ENCODE measurements at regions not wholly inside any gene's neighbourhood (a gene's known extent, or its start where the extent isn't known, plus 50 kb on each side); places are given as distances from the start of the nearest gene placed in this dataset.
"Not testable (repeated sequence)": the region's sequence is repeated elsewhere in the genome, so short reads cannot be mapped to it uniquely, and the experiment has no call there.

GRCh38 chr10:46095943-46096342 lies 49.9 kb upstream of the MSMB start:
- DNase-seq: not testable (repeated sequence)

GRCh38 chr10:46096446-46096845 lies 50.4 kb upstream of the MSMB start:
- DNase-seq: no peak

DNA sequence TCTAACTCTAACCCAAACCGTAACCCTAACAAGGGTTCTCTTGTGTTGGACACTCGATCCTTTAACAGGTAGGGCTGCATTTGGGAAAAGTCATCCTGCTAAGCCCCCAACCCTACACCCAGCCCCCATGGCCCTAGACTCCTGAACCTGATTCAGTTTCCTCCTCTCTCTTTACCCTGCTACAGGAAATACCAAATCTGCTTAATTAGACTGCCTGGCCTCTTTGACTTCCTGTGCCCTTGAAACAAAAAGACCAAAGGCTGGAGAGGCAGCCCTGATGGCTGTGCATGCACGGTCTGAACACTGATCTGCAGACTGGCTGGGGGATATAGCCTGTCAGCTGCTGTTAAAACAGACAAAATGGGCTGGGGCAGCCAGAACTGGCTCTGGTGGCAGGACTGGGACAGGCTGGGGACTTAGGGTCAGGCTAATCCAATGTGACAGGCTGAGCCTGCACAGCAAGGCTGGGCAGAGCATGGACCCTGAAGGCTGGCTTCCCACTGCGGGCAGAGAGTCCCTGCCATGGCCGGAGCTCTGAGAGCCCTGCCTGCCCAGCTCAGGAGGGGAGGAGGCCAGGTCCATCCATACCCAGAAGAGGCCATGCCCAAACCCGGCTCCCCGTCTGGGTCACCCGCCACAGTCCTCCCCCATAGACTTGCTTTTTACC lies 51.0 kb upstream of the MSMB start:
- no peak for DNase-seq

DNA sequence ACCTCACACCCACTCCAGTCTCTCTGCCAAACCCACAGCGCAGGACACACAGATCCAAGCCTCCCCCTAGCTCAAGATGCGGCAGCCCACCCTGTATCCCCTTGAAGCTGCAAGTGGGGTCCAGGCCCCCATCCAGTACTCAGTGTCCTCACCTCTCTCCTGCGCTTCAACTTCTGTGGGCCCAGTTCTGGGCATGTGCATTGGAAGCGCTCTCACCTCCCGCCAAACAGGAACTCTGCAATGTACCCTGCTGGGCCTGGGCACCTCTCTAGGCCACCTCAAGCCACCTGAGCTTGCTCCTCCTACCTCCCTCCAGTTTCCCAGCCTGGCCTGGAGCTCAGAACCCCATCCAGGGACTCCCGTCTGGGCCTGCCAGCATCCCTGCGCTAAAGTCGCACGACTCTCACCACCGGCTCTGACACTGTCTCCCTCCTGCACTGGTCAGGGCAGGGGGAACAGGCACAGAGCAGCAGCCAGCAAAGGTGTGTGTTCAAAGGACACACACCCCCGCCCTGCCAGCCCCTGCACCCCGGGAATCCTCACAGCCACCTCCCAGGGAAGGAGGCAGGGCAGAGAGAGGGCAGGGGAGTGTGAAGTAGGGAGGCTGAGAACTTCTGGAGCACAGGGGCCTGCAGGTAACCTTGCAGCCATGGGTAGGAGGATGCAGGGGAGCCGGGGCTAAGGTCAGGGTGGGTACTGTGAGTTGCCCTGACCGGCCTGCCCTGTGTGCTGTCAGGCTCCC lies 51.7 kb upstream of the MSMB start:
- DNase-seq: no peak

DNA sequence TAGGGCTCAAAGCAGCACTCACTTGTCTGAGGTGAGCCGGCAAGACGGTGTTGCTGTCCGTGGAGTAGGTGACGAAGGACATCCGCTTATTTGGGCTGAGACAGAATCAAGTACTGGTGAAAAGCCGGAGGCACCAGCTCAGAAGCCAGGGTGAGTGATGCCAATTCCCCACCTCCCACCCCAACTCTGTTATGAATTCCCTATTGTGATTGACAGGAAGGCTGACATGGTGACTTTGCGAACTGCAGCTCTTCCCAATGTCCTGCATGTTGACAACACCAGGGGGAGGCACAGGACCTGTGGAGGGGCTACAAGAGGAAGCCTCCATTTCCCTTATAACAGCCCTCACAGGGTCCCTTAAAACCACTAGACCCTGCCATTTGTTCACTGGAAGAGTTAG lies 52.3 kb upstream of the MSMB start:
- DNase-seq: no peak

GRCh38 chr10:46098925-46099324 lies 52.9 kb upstream of the MSMB start:
- not testable (repeated sequence) for DNase-seq

DNA sequence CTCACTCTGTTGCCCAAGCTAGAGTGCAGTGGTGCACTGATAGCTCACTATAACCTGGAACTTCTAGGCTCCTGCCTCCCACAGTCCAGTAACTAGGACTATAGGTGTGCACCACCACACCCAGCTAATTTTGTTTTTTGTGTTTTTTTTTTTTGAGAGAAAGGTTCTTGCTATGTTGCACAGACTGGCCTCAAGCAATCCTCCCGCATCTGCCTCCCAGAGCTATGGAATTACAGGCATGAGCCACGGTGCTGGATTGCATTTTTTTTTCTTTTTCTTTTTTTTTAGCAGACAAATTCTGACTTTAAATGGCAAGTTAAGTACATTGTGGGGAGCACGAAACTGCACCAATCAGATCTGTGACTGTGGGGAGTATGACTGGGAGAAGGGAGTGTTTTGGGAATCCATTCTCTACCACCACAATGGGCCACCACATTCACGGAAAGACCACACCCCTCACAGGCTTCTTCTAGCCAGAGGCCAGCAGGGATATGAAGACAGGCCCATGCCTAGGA lies 58.1 kb upstream of the MSMB start:
- DNase-seq: no peak

DNA sequence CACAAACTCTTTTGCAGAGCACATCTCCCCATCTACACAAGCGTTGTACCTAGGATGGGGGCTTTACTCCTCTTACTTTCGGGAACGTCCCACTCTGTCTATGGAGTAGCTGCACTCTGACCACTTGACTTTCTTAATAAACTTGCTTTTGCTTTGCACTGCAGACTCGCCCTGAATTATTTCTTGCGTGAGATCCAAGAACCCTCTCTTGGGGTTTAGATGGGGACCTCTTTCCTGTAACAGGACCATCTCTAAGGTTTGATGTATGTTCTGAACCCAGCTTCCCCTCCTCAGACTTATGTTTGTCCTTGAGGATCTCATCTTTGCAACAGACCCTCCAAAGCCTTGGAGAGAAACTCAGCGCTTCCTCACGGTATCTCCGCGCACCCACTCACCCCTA lies 59.3 kb upstream of the MSMB start:
- DNase-seq: not testable (repeated sequence)

- not testable (repeated sequence) for DNase-seq
Observed at GRCh38 chr10:46105856-46106409, 59.9 kb upstream of the MSMB start.

DNA sequence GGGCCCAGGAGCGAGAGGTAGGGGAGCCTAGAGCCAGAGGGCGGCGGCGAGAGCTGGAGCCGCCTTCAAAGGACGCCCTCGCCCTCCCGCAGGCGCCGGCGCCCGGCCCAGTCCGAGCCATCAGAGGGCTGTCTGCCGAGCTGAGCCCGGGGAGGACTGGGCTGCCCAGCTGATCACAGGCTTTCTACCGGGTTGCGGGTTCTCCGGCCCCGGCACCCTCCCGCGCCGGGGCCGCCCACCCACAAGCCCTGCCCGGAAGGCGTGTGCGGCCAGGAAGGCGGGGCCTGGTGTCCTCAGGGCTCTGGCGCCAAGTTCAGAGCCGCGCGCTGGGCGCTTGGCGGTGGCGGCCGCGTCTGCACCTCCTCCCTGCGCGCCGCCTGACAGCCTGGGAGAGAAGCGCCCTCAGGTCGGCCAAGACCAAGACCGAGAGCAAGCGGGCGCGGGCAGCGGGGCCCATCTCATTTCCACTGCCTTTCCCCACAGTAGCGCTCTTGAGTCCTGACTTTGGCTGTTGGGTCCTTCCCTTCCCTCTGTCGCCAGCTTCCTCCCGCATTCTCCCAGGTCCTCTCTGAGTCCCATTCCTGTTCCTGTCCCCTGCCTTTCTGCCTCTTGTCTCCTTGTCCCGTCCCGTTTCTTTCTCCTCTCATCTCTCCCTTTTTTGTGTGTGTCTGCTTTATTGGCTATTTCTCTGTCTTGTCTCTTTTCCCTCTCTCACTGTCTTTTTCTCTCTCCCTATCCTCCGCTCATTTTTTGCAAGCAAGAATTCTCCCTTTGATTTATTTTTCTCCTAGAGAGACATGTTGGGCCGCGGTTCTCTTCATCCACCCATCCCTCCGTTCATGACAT lies 60.6 kb upstream of the MSMB start:
- DNase-seq: peak; percentile 54

DNA sequence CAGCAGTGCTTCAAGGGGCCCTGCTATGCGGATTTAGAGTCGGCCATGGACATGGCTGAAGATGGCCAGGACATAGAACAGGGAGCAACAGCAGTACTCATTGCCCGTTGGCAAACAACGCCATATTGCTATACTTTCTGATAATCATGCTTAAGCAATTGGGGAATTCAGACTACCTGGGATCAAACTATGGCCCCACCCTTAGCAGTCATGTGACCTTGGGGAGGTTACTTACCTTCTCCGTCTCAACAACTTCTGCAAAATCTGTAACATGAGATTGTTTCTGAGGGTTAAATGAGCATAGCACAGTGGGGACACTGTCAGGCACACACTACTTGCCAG lies 62.1 kb upstream of the MSMB start:
- not testable (repeated sequence) for DNase-seq

- DNase-seq: not testable (repeated sequence)
Observed at GRCh38 chr10:46154271-46154670, 108.2 kb upstream of the MSMB start.

- not testable (repeated sequence) for DNase-seq
Observed at GRCh38 chr10:46154683-46155082, 108.6 kb upstream of the MSMB start.

- DNase-seq: not testable (repeated sequence)
Observed at GRCh38 chr10:46156866-46157265, 110.8 kb upstream of the MSMB start.

DNA sequence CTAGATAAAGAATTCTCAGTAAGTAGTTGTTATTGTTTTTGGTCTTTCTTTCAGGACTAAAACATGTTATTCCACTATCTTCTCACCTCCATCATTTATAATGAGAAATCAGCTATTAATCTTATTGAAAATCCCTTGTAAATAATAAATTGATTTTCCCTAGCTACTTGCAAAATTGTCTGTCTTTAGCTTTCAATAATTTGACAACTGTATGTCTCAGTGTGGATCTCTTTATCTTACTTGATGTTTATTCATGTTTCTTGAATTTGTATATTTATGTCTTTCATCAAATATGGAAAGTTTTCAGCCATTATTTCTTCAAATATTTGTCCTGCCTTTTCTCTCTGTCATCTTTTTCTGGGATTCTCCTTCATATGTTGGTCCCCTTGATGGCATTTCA lies 117.1 kb upstream of the ANTXRL start:
- DNase-seq: no peak

GRCh38 chr10:46170789-46171188 lies 116.0 kb upstream of the ANTXRL start:
- DNase-seq: no peak

- DNase-seq: no peak
Observed at GRCh38 chr10:46171661-46172060, 115.1 kb upstream of the ANTXRL start.

DNA sequence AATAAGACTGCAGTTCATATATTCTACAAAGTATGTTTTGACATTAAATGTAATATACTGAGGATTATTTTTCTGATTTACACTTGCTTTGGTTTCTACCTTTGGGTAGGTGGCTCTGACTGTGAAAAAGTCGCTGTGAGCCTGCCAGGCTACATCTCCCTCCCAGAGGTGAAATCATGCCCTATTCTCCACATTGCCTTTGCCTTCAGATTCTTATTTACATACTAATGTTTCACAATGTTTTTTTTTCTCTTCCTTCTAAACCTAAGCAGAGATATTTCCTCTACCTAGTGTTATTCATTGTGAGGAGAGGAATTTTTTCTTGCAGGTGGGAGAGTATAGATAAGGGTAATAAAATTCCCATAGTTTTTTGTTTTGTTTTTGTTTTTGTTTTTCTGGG lies 111.5 kb upstream of the ANTXRL start:
- DNase-seq: no peak

DNA sequence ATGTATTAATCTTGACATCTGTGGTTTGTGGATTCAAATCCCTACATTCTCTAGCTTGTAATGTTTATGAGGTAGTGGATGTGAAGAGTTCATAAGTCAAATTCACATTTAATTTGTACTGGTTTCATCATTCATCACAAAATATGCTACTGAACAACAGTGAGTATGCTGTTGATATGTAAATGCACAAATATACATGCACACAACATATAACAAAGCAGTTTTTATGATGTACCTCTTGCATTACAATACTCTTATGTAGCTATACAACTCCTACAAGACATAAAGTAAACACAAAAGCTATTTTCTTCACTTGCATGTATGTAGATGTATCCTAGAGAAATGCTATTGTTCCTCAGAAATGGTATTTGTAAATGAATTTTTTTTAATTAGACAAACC lies 111.0 kb upstream of the ANTXRL start:
- DNase-seq: no peak

GRCh38 chr10:46187431-46187830 lies 99.4 kb upstream of the ANTXRL start:
- not testable (repeated sequence) for DNase-seq

DNA sequence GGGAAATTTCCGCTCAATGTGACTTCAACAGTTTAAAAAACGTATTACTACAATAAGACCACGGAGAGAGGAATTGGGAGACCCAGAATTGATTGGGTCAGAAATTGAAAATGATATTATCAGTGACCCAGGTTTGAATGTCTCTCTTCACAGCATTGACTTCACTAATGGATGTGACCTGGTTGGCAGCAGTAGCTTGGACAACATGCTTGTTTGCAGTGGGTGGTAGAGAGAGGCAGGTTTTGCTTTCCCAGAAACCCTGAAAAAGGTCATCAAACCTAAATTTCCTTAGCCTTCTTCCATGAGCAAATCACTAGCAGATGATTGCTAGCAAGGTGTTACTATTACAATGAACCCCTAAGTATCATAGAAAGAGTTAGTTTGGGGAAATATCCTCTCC lies 89.7 kb upstream of the ANTXRL start:
- no peak for DNase-seq

- no peak for DNase-seq
Observed at GRCh38 chr10:46198516-46198915, 88.3 kb upstream of the ANTXRL start.

GRCh38 chr10:46202405-46202804 lies 84.4 kb upstream of the ANTXRL start:
- DNase-seq: not testable (repeated sequence)

Measured in midbrain (tissue), 1 donor.